H1 (cell line): ENCODE measurements at regions not wholly inside any gene's neighbourhood (a gene's known extent, or its start where the extent isn't known, plus 50 kb on each side); places are given as distances from the start of the nearest gene placed in this dataset.

Source experiments
- CTCF ChIA-PET: fragments of 300-600 bp; sonication (Branson Sonifier 250); formaldehyde crosslinking; loops from one replicate; lab custom pipeline; 2021; ENCODE audit not compliant: partially characterized antibody; lab: Charles Lee
- POLR2A ChIA-PET: fragments of 300-600 bp; sonication (Branson Sonifier 250); formaldehyde crosslinking; loops from one replicate; lab custom pipeline; 2021; ENCODE audit warnings: inconsistent platforms; ENCODE audit not compliant: partially characterized antibody; lab: Charles Lee
- DNase-seq, 2 experiments: peaks; one replicate each; pipeline versions ENCODE4 v3.0.0 to v3.0.0-alpha.2; 2010 to 2022; ENCODE audit warnings: low spot score in 2 of 2, low read depth in 1 of 2, mixed read lengths in 1 of 2
- FAIRE-seq: peaks from 2 replicates; lab custom pipeline; 2011; peaks lifted over from hg19 to GRCh38; lab: Jason Lieb, UNC
- H2AFZ ChIP-seq: 2 replicates; pipeline ENCODE4 v1.8.1; 2012; ENCODE audit warnings: low read length, inconsistent platforms
- H2AK5ac ChIP-seq: 2 replicates; pipeline ENCODE4 v1.6.1; 2013; ENCODE audit warnings: low read depth, low read length
- H2BK120ac ChIP-seq: replicated peaks from 2 replicates; pipeline ENCODE3; 2013; ENCODE audit warnings: low read depth, low read length, inconsistent platforms
- H2BK12ac ChIP-seq: 2 replicates; pipeline ENCODE4 v1.6.1; 2013; ENCODE audit warnings: low read depth, low read length
- H2BK15ac ChIP-seq: 2 replicates; pipeline ENCODE4 v1.6.1; 2013; ENCODE audit warnings: low read length
- H2BK20ac ChIP-seq: 2 replicates; pipeline ENCODE4 v1.6.1; 2013; ENCODE audit warnings: low read length
- H2BK5ac ChIP-seq: 2 replicates; pipeline ENCODE4 v1.6.1; 2013; ENCODE audit warnings: low read depth, low read length
- H3K14ac ChIP-seq: 2 replicates; pipeline ENCODE4 v1.6.1; 2013; ENCODE audit warnings: inconsistent platforms; ENCODE audit not compliant: insufficient read length
- H3K18ac ChIP-seq: 2 replicates; pipeline ENCODE4 v1.6.1; 2013; ENCODE audit warnings: low read length; ENCODE audit errors: extremely low read depth
- H3K23ac ChIP-seq: 2 replicates; pipeline ENCODE4 v1.6.1; 2013; ENCODE audit warnings: inconsistent platforms; ENCODE audit not compliant: insufficient read length
- H3K23me2 ChIP-seq: 2 replicates; pipeline ENCODE4 v1.6.1; 2013; ENCODE audit warnings: low read depth, low read length
- H3K27ac ChIP-seq: 2 replicates; pipeline ENCODE4 v1.6.1; 2011; ENCODE audit warnings: low read depth, low read length, inconsistent platforms
- H3K27me3 ChIP-seq, 4 experiments: replicated peaks in 1 of 4; 1 replicate in 1 of 4; 2 replicates in 3 of 4; pipeline versions ENCODE4 v1.6.1 to v1.8.1; 2011 to 2013; ENCODE audit warnings: low read length in 3 of 4, mild to moderate bottlenecking in 3 of 4, inconsistent platforms in 2 of 4, mixed read lengths in 2 of 4, moderate library complexity in 1 of 4; ENCODE audit not compliant: control insufficient read depth in 3 of 4, insufficient read depth in 3 of 4; ENCODE audit errors: extremely low read depth in 1 of 4
- H3K36me3 ChIP-seq, 4 experiments: 2 replicates each; pipeline versions ENCODE4 v1.6.1 to v1.8.1; 2011 to 2013; ENCODE audit warnings: mild to moderate bottlenecking in 4 of 4, low read length in 3 of 4, moderate library complexity in 2 of 4, control low read depth in 1 of 4, inconsistent platforms in 1 of 4; ENCODE audit not compliant: insufficient read depth in 4 of 4, control insufficient read depth in 2 of 4
- H3K4ac ChIP-seq: replicated peaks from 2 replicates; pipeline ENCODE3; 2013; ENCODE audit warnings: low read length, low read depth, mixed read lengths, inconsistent platforms; ENCODE audit not compliant: insufficient read length
- H3K4me1 ChIP-seq, 4 experiments: replicated peaks in 1 of 4; 1 replicate in 1 of 4; 2 replicates in 3 of 4; pipeline versions ENCODE4 v1.6.1 to v1.8.1; 2011 to 2013; ENCODE audit warnings: low read length in 3 of 4, inconsistent platforms in 2 of 4, mixed read lengths in 1 of 4; ENCODE audit not compliant: insufficient read depth in 4 of 4, control insufficient read depth in 3 of 4
- H3K4me2 ChIP-seq, 2 experiments: 2 replicates each; pipeline versions ENCODE4 v1.6.1 to v1.8.1; 2011 to 2013; ENCODE audit warnings: low read depth in 2 of 2, low read length in 2 of 2, control low read depth in 1 of 2, inconsistent platforms in 1 of 2, mild to moderate bottlenecking in 1 of 2; ENCODE audit not compliant: insufficient read depth in 1 of 2
- H3K4me3 ChIP-seq, 4 experiments: fragments of 200-600, 300-600 bp in 1 of 4; sonication (generic), shearing (Covaris generic), sonication (Bioruptor Twin) in 1 of 4; 2 replicates each; pipeline versions ENCODE4 v1.5.1 to v1.8.1; 2011 to 2016; ENCODE audit warnings: low read length in 4 of 4, low read depth in 3 of 4, control low read depth in 2 of 4, inconsistent platforms in 2 of 4, mild to moderate bottlenecking in 2 of 4, mixed read lengths in 1 of 4, moderate library complexity in 1 of 4; ENCODE audit not compliant: insufficient read depth in 2 of 4; ENCODE audit errors: extremely low read depth in 1 of 4
- H3K56ac ChIP-seq: replicated peaks from 2 replicates; pipeline ENCODE3; 2013; ENCODE audit warnings: low read depth, mild to moderate bottlenecking, mixed read lengths, low read length, inconsistent platforms; ENCODE audit not compliant: insufficient read length
- H3K79me1 ChIP-seq: 2 replicates; pipeline ENCODE4 v1.6.1; 2013; ENCODE audit warnings: low read depth, low read length, control low read depth
- H3K79me2 ChIP-seq, 2 experiments: 2 replicates each; pipeline versions ENCODE4 v1.6.1 to v1.8.1; 2012 to 2013; ENCODE audit warnings: low read length in 2 of 2, mild to moderate bottlenecking in 2 of 2, inconsistent platforms in 1 of 2; ENCODE audit not compliant: insufficient read depth in 2 of 2, control insufficient read depth in 1 of 2
- H3K9ac ChIP-seq, 4 experiments: replicated peaks in 1 of 4; 1 replicate in 1 of 4; 2 replicates in 3 of 4; pipeline versions ENCODE4 v1.6.1 to v1.8.1; 2011 to 2013; ENCODE audit warnings: low read depth in 3 of 4, low read length in 3 of 4, control low read depth in 2 of 4, mild to moderate bottlenecking in 2 of 4, moderate library complexity in 2 of 4, inconsistent platforms in 1 of 4; ENCODE audit errors: extremely low read depth in 1 of 4
- H3K9me3 ChIP-seq, 2 experiments: 2 replicates each; pipeline versions ENCODE4 v1.6.1 to v1.8.1; 2012 to 2013; ENCODE audit warnings: mild to moderate bottlenecking in 2 of 2, moderate library complexity in 2 of 2, control low read depth in 1 of 2, inconsistent platforms in 1 of 2, low read depth in 1 of 2, low read length in 1 of 2, mixed read lengths in 1 of 2; ENCODE audit not compliant: insufficient read depth in 2 of 2
- H4K20me1 ChIP-seq, 2 experiments: replicated peaks in 1 of 2; 2 replicates each; pipeline versions ENCODE3 to v1.8.1; 2011 to 2013; ENCODE audit warnings: inconsistent platforms in 2 of 2, low read length in 2 of 2, mild to moderate bottlenecking in 1 of 2; ENCODE audit not compliant: insufficient read depth in 2 of 2, control insufficient read depth in 1 of 2
- H4K5ac ChIP-seq: 2 replicates; pipeline ENCODE4 v1.6.1; 2013; ENCODE audit warnings: low read length, low read depth, mixed read lengths, inconsistent platforms; ENCODE audit not compliant: insufficient read length
- H4K8ac ChIP-seq: 2 replicates; pipeline ENCODE4 v1.8.0; 2013; ENCODE audit warnings: mild to moderate bottlenecking, moderate library complexity, low read length, inconsistent platforms; ENCODE audit not compliant: insufficient read depth; ENCODE audit errors: extremely low read depth
- H4K91ac ChIP-seq: replicated peaks from 2 replicates; pipeline ENCODE3; 2013; ENCODE audit warnings: low read length, mixed read lengths, inconsistent platforms; ENCODE audit not compliant: insufficient read length
- RFX5 ChIP-seq: IDR thresholded peaks from 2 replicates; pipeline ENCODE4 v1.6.1; 2011; ENCODE audit warnings: low read depth, low read length, improper control_type of control experiment, borderline replicate concordance
- WGBS, 2 experiments: shearing (Covaris generic) in 1 of 2; methylation state at CpG; one replicate each; pipeline versions ENCODE4 v1.1.6 to v1.1.7; 2013 to 2015; ENCODE audit warnings: low lambda C conversion rate in 2 of 2, mixed read lengths in 2 of 2, inconsistent platforms in 1 of 2, low coverage in 1 of 2, missing lambda C conversion rate in 1 of 2; ENCODE audit not compliant: insufficient replicate concordance in 2 of 2, insufficient coverage in 1 of 2, insufficient read length in 1 of 2; ENCODE audit errors: extremely low coverage in 1 of 2, missing lambda C conversion rate in 1 of 2; 5-methylcytosine and 5-hydroxymethylcytosine counted together

- POLR2A ChIA-PET, result no interaction called here
- Histone ChIP-seq H3K79me2 (no peaks in the 10 kb centered on the region), H4K8ac (no peak overlapping the region), H3K14ac (no peak overlapping the region), H4K20me1 (no peaks in the 10 kb centered on the region), H2BK20ac (no peak overlapping the region), H3K9ac (no peak overlapping the region), H3K4me2 (no peak overlapping the region), H2BK5ac (no peak overlapping the region), H3K23ac (no peak overlapping the region), H2BK12ac (no peak overlapping the region), H3K4ac (no peak overlapping the region), H3K4me1 (no peaks in the 10 kb centered on the region), H3K56ac (no peak overlapping the region), H3K18ac (no peak overlapping the region), H3K9me3 (no peaks in the 10 kb centered on the region), H2AK5ac (no peak overlapping the region), H4K91ac (no peak overlapping the region), H3K27ac (no peak overlapping the region), H3K36me3 (no peaks in the 10 kb centered on the region), H3K79me1 (no peaks in the 10 kb centered on the region), H3K23me2 (no peaks in the 10 kb centered on the region), H3K27me3 (no peaks in the 10 kb centered on the region), H3K4me3 (no peak overlapping the region), H2AFZ (no peak overlapping the region), H4K5ac (no peak overlapping the region), H2BK15ac (no peak overlapping the region), H2BK120ac (no peak overlapping the region)
- no peak for FAIRE-seq
- DNase-seq, result no peak
- WGBS, 2 experiments, result 81% methylated on average over 3 of the region's 3 CpGs; no CpG with 5 or more reads in 1 of the 2 experiments
- CTCF ChIA-PET, result no interaction called here
- TF ChIP-seq RFX5, result no peak
These were observed 1021.5 kb downstream of the PCDH9 start for GRCh38 chr13:66208589-66208988.
